B cell (primary cell): ENCODE measurements at regions not wholly inside any gene's neighbourhood (a gene's known extent, or its start where the extent isn't known, plus 50 kb on each side); places are given as distances from the start of the nearest gene placed in this dataset.

ENCODE experiments used
- ATAC-seq: fragments of 200-7000 bp; cut with Tn5 transposase; one replicate; pipeline ENCODE4 v1.10.0; 2021; ENCODE audit warnings: low read depth, mild to moderate bottlenecking, moderate number of reproducible peaks, moderate library complexity
- CTCF ChIA-PET: fragments of 350-600 bp; sonication (Branson Sonifier 250); formaldehyde crosslinking; loops from one replicate; lab custom pipeline; 2021; ENCODE audit warnings: antibody characterized with exemption, inconsistent platforms; lab: Charles Lee
- POLR2A ChIA-PET: fragments of 350-600 bp; sonication (Branson Sonifier 250); formaldehyde crosslinking; loops from one replicate; lab custom pipeline; 2021; ENCODE audit warnings: antibody characterized with exemption; lab: Charles Lee
- DNase-seq: peaks from one replicate; pipeline ENCODE4 v3.0.0; 2013
- H2AFZ ChIP-seq: 2 replicates; pipeline ENCODE4 v1.6.1; 2012; ENCODE audit warnings: mild to moderate bottlenecking, low read depth, low read length; ENCODE audit not compliant: insufficient read depth, poor library complexity, severe bottlenecking
- H3K27ac ChIP-seq, 2 donors: 1 replicate in 1 of 2; 2 replicates in 1 of 2; pipeline ENCODE4 v1.5.1; 2012 to 2013; ENCODE audit warnings: low read length in 2 of 2, mild to moderate bottlenecking in 2 of 2, moderate library complexity in 1 of 2
- H3K27me3 ChIP-seq, 4 experiments: fragments of 200-600 bp in 1 of 4; sonication (generic) in 1 of 4; replicated peaks in 1 of 4; 1 replicate in 2 of 4; 2 replicates in 2 of 4; pipeline versions ENCODE4 v1.6.1 to v1.7.0; 2013 to 2016; ENCODE audit warnings: low read length in 3 of 4, mild to moderate bottlenecking in 2 of 4, mixed read lengths in 1 of 4, moderate library complexity in 1 of 4; ENCODE audit not compliant: insufficient read depth in 4 of 4, control insufficient read depth in 3 of 4; ENCODE audit errors: control extremely low read depth in 1 of 4
- H3K36me3 ChIP-seq, 2 experiments: replicated peaks in 1 of 2; 1 replicate in 1 of 2; 2 replicates in 1 of 2; pipeline versions ENCODE4 v1.6.1 to v1.7.1; 2013; ENCODE audit warnings: low read length in 1 of 2; ENCODE audit not compliant: insufficient read depth in 2 of 2, control insufficient read depth in 1 of 2; ENCODE audit errors: control extremely low read depth in 1 of 2, extremely low read depth in 1 of 2
- H3K4me1 ChIP-seq, 2 donors: fragments of 200-600 bp in 1 of 2; sonication (generic) in 1 of 2; 1 replicate in 1 of 2; 2 replicates in 1 of 2; pipeline versions ENCODE4 v1.5.1 to v1.6.1; 2013 to 2017; ENCODE audit warnings: low read length in 2 of 2; ENCODE audit not compliant: control insufficient read depth in 2 of 2, insufficient read depth in 2 of 2
- H3K4me2 ChIP-seq: replicated peaks from 2 replicates; pipeline ENCODE3; 2012; ENCODE audit warnings: mild to moderate bottlenecking, low read depth, low read length; ENCODE audit not compliant: poor library complexity, severe bottlenecking
- H3K4me3 ChIP-seq, 5 experiments: fragments of 200-600 bp in 1 of 5; sonication (generic) in 1 of 5; 1 replicate in 3 of 5; 2 replicates in 2 of 5; pipeline versions ENCODE4 v1.5.1 to v1.7.0; 2011 to 2016; ENCODE audit warnings: low read length in 4 of 5, mild to moderate bottlenecking in 4 of 5, low read depth in 2 of 5, control low read depth in 1 of 5, moderate library complexity in 1 of 5; ENCODE audit not compliant: insufficient read depth in 1 of 5; ENCODE audit errors: control extremely low read depth in 1 of 5, extremely low read depth in 1 of 5
- H3K79me2 ChIP-seq: fragments of 200-600 bp; sonication (generic); one replicate; pipeline ENCODE4 v1.6.0; 2016; ENCODE audit warnings: low read length; ENCODE audit not compliant: control insufficient read depth, insufficient read depth
- H3K9ac ChIP-seq: fragments of 200-600 bp; sonication (generic); 2 replicates; pipeline ENCODE4 v1.6.1; 2017; ENCODE audit warnings: mild to moderate bottlenecking, low read length, moderate library complexity
- H3K9me3 ChIP-seq, 3 donors: one replicate each; pipeline versions ENCODE4 v1.6.1 to v1.7.1; 2013; ENCODE audit warnings: low read length in 2 of 3; ENCODE audit not compliant: control insufficient read depth in 2 of 3, insufficient read depth in 1 of 3; ENCODE audit errors: control extremely low read depth in 1 of 3
- H4K20me1 ChIP-seq: 2 replicates; pipeline ENCODE4 v1.6.0; 2012; ENCODE audit warnings: mild to moderate bottlenecking, low read length; ENCODE audit not compliant: insufficient read depth, control insufficient read depth, poor library complexity, severe bottlenecking
- H3K27ac Mint-ChIP-seq: one replicate; pipeline ENCODE4 v1.8.0; 2021; ENCODE audit warnings: mixed read lengths
- H3K27me3 Mint-ChIP-seq: one replicate; pipeline ENCODE4 v1.8.0; 2021; ENCODE audit warnings: mixed read lengths
- H3K4me1 Mint-ChIP-seq: one replicate; pipeline ENCODE4 v1.8.0; 2021; ENCODE audit warnings: mixed read lengths
- H3K4me3 Mint-ChIP-seq: one replicate; pipeline ENCODE4 v1.8.0; 2021; ENCODE audit warnings: mixed read lengths
- H3K9me3 Mint-ChIP-seq: one replicate; pipeline ENCODE4 v1.8.0; 2022; ENCODE audit warnings: mixed read lengths; ENCODE audit not compliant: insufficient read depth
- CTCF ChIP-seq: fragments of 200-600 bp; IDR thresholded peaks from one replicate; pipeline ENCODE4 v1.8.0; 2022; ENCODE audit warnings: antibody characterized with exemption, mild to moderate bottlenecking
- EZH2 ChIP-seq: IDR thresholded peaks from 2 replicates; pipeline ENCODE4 v1.6.1; 2012; ENCODE audit warnings: borderline replicate concordance, low read depth, mild to moderate bottlenecking, moderate library complexity, low read length; ENCODE audit not compliant: insufficient read depth, poor library complexity, severe bottlenecking
- WGBS: methylation state at CpG from one replicate; pipeline ENCODE4 v1.1.5; 2013; ENCODE audit warnings: missing lambda C conversion rate; ENCODE audit not compliant: insufficient coverage; 5-methylcytosine and 5-hydroxymethylcytosine counted together
- intact Hi-C: fragments of 100-400 bp; cut with micrococcal nuclease; formaldehyde crosslinking; loops from one replicate; pipeline ENCODE4 v1.10.0; 2022

GRCh38 chr1:199778324-199778955 is 249.1 kb upstream of the NR5A2 start:
- H3K9ac ChIP-seq = no peak overlapping the region
- no peak overlapping the region for H3K27ac Mint-ChIP-seq
- intact Hi-C loops = no loop called here
- H3K4me3 Mint-ChIP-seq = no peak overlapping the region
- no peaks in the 10 kb centered on the region for H3K4me1 ChIP-seq
- H3K4me3 ChIP-seq = no peak overlapping the region
- H2AFZ ChIP-seq = no peak overlapping the region
- no peaks in the 10 kb centered on the region for H3K36me3 ChIP-seq
- DNase-seq (no peak), ATAC-seq (no peak)
- TF ChIP-seq CTCF (no peak), EZH2 (no peak)
- WGBS = 86% methylated on average over 1 of the region's 3 CpGs
- H3K4me2 ChIP-seq = no peak overlapping the region
- POLR2A ChIA-PET = no interaction called here
- CTCF ChIA-PET = interaction anchor here (0.6 kb wide), 1 partner anchor 730 kb away, joined by 3 read pairs; no protein-coding TSS in a partner anchor
- H3K27ac ChIP-seq = no peak overlapping the region
- peaks cover 4% of the 10 kb centered on the region for H3K9me3 Mint-ChIP-seq
- H3K79me2 ChIP-seq = no peaks in the 10 kb centered on the region
- H3K4me1 Mint-ChIP-seq = no peaks in the 10 kb centered on the region
- H3K27me3 Mint-ChIP-seq = peaks cover 22% of the 10 kb centered on the region
- no peaks in the 10 kb centered on the region for H4K20me1 ChIP-seq
- no peaks in the 10 kb centered on the region for H3K9me3 ChIP-seq
- no peaks in the 10 kb centered on the region for H3K27me3 ChIP-seq

- Mint-ChIP-seq H3K4me1 (no peaks in the 10 kb centered on the region), H3K27ac (no peak overlapping the region), H3K9me3 (peaks cover 4% of the 10 kb centered on the region), H3K4me3 (no peak overlapping the region), H3K27me3 (peaks cover 14% of the 10 kb centered on the region)
- no peaks in the 10 kb centered on the region for H3K36me3 ChIP-seq
- H3K4me1 ChIP-seq = peaks cover 0 to 3% of the 10 kb centered on the region in 2 donors
- ATAC-seq (no peak), DNase-seq (no peak)
- H4K20me1 ChIP-seq = no peaks in the 10 kb centered on the region
- no peak overlapping the region for H2AFZ ChIP-seq
- ChIA-PET CTCF (interaction anchor here (0.7 kb wide), 1 partner anchor 81 kb away, joined by 3 read pairs; no protein-coding TSS in a partner anchor), POLR2A (no interaction called here)
- H3K9ac ChIP-seq = no peak overlapping the region
- intact Hi-C loops = no loop called here
- H3K9me3 ChIP-seq = no peaks in the 10 kb centered on the region
- TF ChIP-seq EZH2 (no peak), CTCF (no peak)
- no peak overlapping the region for H3K4me2 ChIP-seq
- no peak overlapping the region for H3K4me3 ChIP-seq
- H3K79me2 ChIP-seq = no peaks in the 10 kb centered on the region
- no peak overlapping the region for H3K27ac ChIP-seq
- WGBS = no CpG with 5 or more reads among the region's 5 CpGs
- H3K27me3 ChIP-seq = no peaks in the 10 kb centered on the region
Observed at GRCh38 chr1:199780091-199780490, 247.4 kb upstream of the NR5A2 start.
